Prostate gland (tissue), 2 donors: ENCODE measurements at regions not wholly inside any gene's neighbourhood (a gene's known extent, or its start where the extent isn't known, plus 50 kb on each side); places are given as distances from the start of the nearest gene placed in this dataset.

Experiments
- CTCF ChIP-seq, 4 experiments: fragments of 200-600 bp in 2 of 4; fragments of 450-650 bp in 2 of 4; sonication (generic) in 2 of 4; IDR thresholded peaks; 1 replicate in 3 of 4; 2 replicates in 1 of 4; pipeline ENCODE4 v1.5.1; 2016 to 2019; ENCODE audit warnings: antibody characterized with exemption in 4 of 4, mild to moderate bottlenecking in 2 of 4, moderate library complexity in 2 of 4
- POLR2A ChIP-seq: fragments of 450-650 bp; IDR thresholded peaks from one replicate; pipeline ENCODE4 v1.6.1; 2016; ENCODE audit warnings: antibody characterized with exemption, mild to moderate bottlenecking

GRCh38 chr1:25011275-25011674, 81.2 kb upstream of the RUNX3 start:
- TF ChIP-seq CTCF (IDR thresholded peaks at IDR 0.05) (no peak), POLR2A (no peak)
